Left ventricle myocardium inferior (tissue), 1 donor: ENCODE measurements at regions not wholly inside any gene's neighbourhood (a gene's known extent, or its start where the extent isn't known, plus 50 kb on each side); places are given as distances from the start of the nearest gene placed in this dataset.

ENCODE experiments used
- DNase-seq: peaks from one replicate; pipeline ENCODE4 v3.0.0-alpha.2; 2020
- H3K27ac ChIP-seq: fragments of 200-600 bp; replicated peaks from 2 replicates; pipeline ENCODE4 v1.8.0; 2021
- H3K27me3 ChIP-seq: fragments of 200-600 bp; 2 replicates; pipeline ENCODE4 v1.8.0; 2021; ENCODE audit warnings: low read depth
- H3K36me3 ChIP-seq: fragments of 200-600 bp; 2 replicates; pipeline ENCODE4 v1.8.0; 2021
- H3K4me1 ChIP-seq: fragments of 200-600 bp; 2 replicates; pipeline ENCODE4 v1.8.0; 2021
- H3K4me3 ChIP-seq: fragments of 200-600 bp; 2 replicates; pipeline ENCODE4 v1.8.0; 2021; ENCODE audit warnings: mild to moderate bottlenecking, moderate library complexity
- H3K9me3 ChIP-seq: fragments of 200-600 bp; replicated peaks from 2 replicates; pipeline ENCODE4 v1.8.0; 2021
- intact Hi-C: fragments of 100-400 bp; cut with micrococcal nuclease; formaldehyde crosslinking; loops from one replicate; pipeline ENCODE4 v1.11.0; 2022
- TF ChIP-seq, protein P1 (sequence below): fragments of 200-600 bp; IDR thresholded peaks from 2 replicates; pipeline ENCODE4 v1.8.0; 2021; ENCODE audit warnings: antibody characterized with exemption, mild to moderate bottlenecking, borderline replicate concordance
- donor health status: DM: no; HTN: yes; CAD: no; lungs with severe emphysema.

DNA sequence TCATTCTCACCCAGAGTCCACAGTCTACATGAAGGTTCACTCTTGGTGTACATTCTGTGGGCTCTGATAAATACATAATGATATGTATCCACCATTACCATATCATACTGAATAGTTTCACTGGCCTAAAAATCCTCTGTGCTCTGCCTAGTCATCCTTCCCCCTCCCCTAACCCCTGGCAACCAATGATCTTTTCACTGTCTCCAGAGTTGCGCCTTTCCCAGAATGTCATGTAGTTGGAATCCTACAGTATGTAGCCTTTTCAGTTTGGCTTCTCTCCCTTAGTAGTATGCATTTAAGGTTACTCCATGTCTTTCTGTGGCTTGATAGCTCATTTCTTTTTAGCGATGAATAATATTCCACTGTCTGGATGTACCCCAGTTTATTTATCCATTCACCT is 101.3 kb downstream of the NOG start:
- H3K4me1 ChIP-seq, result peaks cover 11% of the 10 kb centered on the region
- H3K27me3 ChIP-seq, result no peaks in the 10 kb centered on the region
- no peaks in the 10 kb centered on the region for H3K9me3 ChIP-seq
- TF ChIP-seq, protein P1, sequence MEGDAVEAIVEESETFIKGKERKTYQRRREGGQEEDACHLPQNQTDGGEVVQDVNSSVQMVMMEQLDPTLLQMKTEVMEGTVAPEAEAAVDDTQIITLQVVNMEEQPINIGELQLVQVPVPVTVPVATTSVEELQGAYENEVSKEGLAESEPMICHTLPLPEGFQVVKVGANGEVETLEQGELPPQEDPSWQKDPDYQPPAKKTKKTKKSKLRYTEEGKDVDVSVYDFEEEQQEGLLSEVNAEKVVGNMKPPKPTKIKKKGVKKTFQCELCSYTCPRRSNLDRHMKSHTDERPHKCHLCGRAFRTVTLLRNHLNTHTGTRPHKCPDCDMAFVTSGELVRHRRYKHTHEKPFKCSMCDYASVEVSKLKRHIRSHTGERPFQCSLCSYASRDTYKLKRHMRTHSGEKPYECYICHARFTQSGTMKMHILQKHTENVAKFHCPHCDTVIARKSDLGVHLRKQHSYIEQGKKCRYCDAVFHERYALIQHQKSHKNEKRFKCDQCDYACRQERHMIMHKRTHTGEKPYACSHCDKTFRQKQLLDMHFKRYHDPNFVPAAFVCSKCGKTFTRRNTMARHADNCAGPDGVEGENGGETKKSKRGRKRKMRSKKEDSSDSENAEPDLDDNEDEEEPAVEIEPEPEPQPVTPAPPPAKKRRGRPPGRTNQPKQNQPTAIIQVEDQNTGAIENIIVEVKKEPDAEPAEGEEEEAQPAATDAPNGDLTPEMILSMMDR, result no peak
- H3K4me3 ChIP-seq, result no peak overlapping the region
- no peak overlapping the region for H3K27ac ChIP-seq
- no peaks in the 10 kb centered on the region for H3K36me3 ChIP-seq
- no peak for DNase-seq
- intact Hi-C loops, result no loop called here

DNA sequence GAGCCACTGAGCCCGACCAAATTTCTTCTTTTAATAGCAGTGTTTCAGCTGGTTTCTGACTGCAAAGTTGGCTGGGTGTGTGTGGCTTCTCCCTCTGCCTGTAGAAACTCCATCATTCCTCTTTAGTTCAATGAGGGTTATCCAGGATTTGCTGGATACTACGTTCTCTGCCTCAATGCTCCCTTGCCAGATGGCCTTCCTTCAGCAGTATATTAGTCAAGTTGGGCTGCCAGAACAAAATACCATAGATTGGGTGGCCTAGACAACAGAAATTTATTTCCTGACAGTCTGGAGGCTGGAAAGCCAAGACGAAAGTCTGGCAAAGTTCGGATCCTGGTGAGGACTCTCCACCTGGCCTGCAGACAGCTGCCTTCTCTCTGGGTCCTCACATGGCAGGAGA is 103.7 kb downstream of the NOG start:
- Histone ChIP-seq H3K4me3 (no peak overlapping the region), H3K36me3 (no peaks in the 10 kb centered on the region), H3K4me1 (peaks cover 16% of the 10 kb centered on the region), H3K9me3 (no peaks in the 10 kb centered on the region), H3K27ac (no peak overlapping the region), H3K27me3 (no peaks in the 10 kb centered on the region)
- no peak for DNase-seq
- TF ChIP-seq, protein P1, result no peak
- intact Hi-C loops, result no loop called here

DNA sequence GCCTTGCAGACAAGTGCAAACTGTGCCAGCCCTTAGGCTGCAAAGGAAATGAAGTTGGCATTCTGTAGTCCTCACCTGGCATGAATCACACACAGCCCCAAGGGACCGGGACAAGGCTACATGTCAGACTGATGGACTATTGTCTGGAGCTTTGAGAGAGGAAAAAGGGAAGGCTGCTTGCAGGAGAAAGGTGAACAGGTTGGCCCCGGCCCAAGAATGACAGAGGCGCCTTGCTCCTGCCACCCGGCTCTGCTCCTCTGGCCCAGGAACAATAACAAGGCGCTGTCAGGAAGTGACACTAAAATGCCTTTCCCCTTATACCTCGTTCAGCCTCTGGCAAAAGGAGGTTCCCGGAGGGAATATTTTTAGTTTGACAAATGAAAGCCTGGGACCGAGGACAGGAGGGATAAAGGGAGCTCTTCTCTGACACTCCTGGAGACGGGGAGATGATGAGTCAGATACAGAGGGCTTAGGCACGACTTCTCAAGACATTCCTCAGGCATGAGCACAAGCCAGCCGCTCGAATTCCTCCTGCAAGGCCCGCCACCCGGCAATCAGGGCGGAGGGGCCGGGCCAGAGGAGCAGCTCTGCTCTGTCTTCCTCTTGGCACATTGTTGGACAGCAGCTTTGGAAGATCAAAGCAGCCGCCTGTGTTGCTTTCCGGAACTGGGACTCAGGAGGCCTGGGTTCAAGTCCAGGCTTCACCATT is 105.8 kb downstream of the NOG start:
- H3K4me1 ChIP-seq, result peaks cover 16% of the 10 kb centered on the region
- peaks cover 18% of the 10 kb centered on the region for H3K27me3 ChIP-seq
- intact Hi-C loops, result no loop called here
- peak; percentile 19 for DNase-seq
- no peak overlapping the region for H3K4me3 ChIP-seq
- no peaks in the 10 kb centered on the region for H3K36me3 ChIP-seq
- no peaks in the 10 kb centered on the region for H3K9me3 ChIP-seq
- TF ChIP-seq, protein P1, result no peak
- no peak overlapping the region for H3K27ac ChIP-seq

DNA sequence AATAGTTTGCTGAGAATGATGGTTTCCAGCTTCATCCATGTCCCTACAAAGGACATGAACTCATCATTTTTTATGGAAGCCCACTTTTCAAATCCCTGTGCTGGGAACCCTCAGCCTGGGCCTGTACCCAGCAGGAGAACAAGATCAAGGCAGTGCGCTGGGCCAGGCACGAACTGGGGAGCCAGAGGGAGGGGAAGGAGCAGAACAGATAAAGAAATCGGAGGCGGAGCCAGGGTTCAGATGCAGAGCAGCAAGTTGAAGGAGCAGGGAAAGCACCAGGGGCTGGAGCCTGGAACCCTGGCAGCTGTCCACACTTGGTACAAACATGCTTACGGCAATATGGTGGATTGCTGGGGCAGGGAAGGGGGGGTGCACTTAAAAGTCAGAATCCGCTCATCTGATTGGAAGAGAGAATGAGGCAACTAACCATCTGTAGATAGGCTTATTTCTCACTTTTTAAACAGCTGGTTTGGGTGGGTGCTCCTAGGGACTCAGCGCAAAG is 107.5 kb downstream of the NOG start:
- TF ChIP-seq, protein P1, result no peak
- Histone ChIP-seq H3K27me3 (peaks cover 34% of the 10 kb centered on the region), H3K36me3 (no peaks in the 10 kb centered on the region), H3K9me3 (no peaks in the 10 kb centered on the region), H3K4me3 (no peak overlapping the region), H3K27ac (no peak overlapping the region), H3K4me1 (peaks cover 16% of the 10 kb centered on the region)
- intact Hi-C loops, result no loop called here
- DNase-seq, result no peak

DNA sequence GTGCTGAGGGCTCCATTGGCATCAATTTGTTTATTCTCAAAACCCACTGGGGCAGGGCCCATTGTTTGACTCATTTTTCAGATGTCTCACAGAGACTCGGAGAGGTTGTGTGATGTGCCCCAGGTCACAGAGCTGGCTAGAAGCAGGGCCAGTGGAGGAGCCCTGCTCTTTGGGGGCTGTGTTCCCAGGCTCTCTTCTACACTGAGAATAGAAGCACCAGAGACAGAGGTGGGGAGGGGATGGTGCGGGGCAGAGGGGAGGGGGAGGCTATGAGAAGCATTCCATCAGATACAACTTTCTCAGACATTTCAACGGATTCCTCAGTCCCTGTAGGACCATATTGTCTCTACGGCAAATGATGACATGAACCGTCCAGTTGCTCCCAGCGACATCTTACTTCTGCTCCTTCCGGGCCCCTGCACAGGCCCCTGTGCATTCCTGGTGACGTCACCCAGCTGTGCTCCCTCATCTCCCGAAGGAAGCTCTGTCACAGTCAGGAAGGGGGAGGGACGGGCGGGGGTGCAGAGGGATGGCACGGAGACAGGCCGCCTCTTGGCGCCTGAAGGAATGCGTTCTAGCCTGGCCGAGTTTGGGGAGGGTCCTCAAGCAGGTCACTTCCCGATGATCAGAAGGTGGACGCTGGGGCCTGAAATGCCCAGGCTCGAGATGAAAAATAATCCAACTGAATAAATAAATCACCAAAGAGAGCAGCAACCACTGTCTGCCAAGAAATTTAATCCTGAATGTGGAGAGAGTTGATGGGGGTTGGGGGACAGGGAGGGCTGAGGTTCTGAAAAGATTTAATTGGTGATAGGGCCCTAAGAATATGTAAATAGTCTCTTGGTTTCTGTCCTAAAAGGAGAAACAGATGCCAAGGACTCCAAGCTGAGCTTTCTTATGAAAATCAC is 114.1 kb downstream of the NOG start:
- TF ChIP-seq, protein P1, result no peak
- intact Hi-C loops, result no loop called here
- H3K27me3 ChIP-seq, result peaks cover 78% of the 10 kb centered on the region
- H3K27ac ChIP-seq, result no peak overlapping the region
- H3K9me3 ChIP-seq, result no peaks in the 10 kb centered on the region
- no peaks in the 10 kb centered on the region for H3K36me3 ChIP-seq
- H3K4me3 ChIP-seq, result no peak overlapping the region
- DNase-seq, result no peak
- no peaks in the 10 kb centered on the region for H3K4me1 ChIP-seq
